Right lobe of liver (tissue), 6 donors: ENCODE measurements at regions not wholly inside any gene's neighbourhood (a gene's known extent, or its start where the extent isn't known, plus 50 kb on each side); places are given as distances from the start of the nearest gene placed in this dataset.

Experiments used
- ATAC-seq, 4 donors: fragments of 200-7000 bp; cut with Tn5 transposase; one replicate each; pipeline ENCODE4 v1.9.1; 2020; ENCODE audit warnings: mild to moderate bottlenecking in 4 of 4, moderate library complexity in 4 of 4
- DNase-seq, 3 donors: peaks; one replicate each; pipeline ENCODE4 v3.0.0-alpha.2; 2020
- H3K27ac ChIP-seq, 3 donors: fragments of 200-600 bp; one replicate each; pipeline ENCODE4 v1.8.0; 2022
- H3K27me3 ChIP-seq, 2 donors: fragments of 200-600 bp; one replicate each; pipeline ENCODE4 v1.8.0; 2022
- H3K36me3 ChIP-seq, 4 donors: fragments of 200-600 bp; sonication (generic) in 1 of 4; one replicate each; pipeline versions ENCODE4 v1.5.1 to v1.8.0; 2017 to 2022; ENCODE audit warnings: control low read depth in 1 of 4
- H3K4me1 ChIP-seq, 4 donors: fragments of 200-600 bp; sonication (generic) in 1 of 4; one replicate each; pipeline versions ENCODE4 v1.5.1 to v1.8.0; 2017 to 2022; ENCODE audit warnings: control low read depth in 1 of 4
- H3K4me3 ChIP-seq, 3 donors: fragments of 200-600 bp; one replicate each; pipeline ENCODE4 v1.8.0; 2022
- H3K9me3 ChIP-seq, 4 donors: fragments of 200-600 bp; sonication (generic) in 1 of 4; one replicate each; pipeline versions ENCODE4 v1.5.1 to v1.8.0; 2017 to 2022; ENCODE audit warnings: control low read depth in 1 of 4
- CTCF ChIP-seq, 4 donors: fragments of 200-600 bp in 3 of 4; fragments of 450-650 bp in 1 of 4; IDR thresholded peaks; one replicate each; pipeline versions ENCODE4 v1.5.1 to v1.8.0; 2016 to 2022; ENCODE audit warnings: antibody characterized with exemption in 4 of 4, mild to moderate bottlenecking in 2 of 4
- POLR2A ChIP-seq: fragments of 450-650 bp; IDR thresholded peaks from one replicate; pipeline ENCODE4 v1.6.1; 2017; ENCODE audit warnings: antibody characterized with exemption, mild to moderate bottlenecking
- WGBS: methylation state at CpG from one replicate; pipeline ENCODE4 v1.1.6; 2018; ENCODE audit warnings: low coverage, low lambda C conversion rate; ENCODE audit not compliant: insufficient coverage; ENCODE audit errors: missing lambda C conversion rate; 5-methylcytosine and 5-hydroxymethylcytosine counted together
- intact Hi-C, 2 donors: fragments of 100-400 bp; cut with DNase I; formaldehyde crosslinking; loops; one replicate each; pipeline versions ENCODE4 v1.11.2 to v1.14.1; 2022
- donor health status: DM: no; HTN: yes; CAD: no.
- donor health status: DM: no; HTN: no; CAD: no.
- donor health status: DM: no; HTN: no; CAD: no.
- donor health status: DM: no; HTN: yes; CAD: no.
- donor health status: DM: no; HTN: yes; CAD: no.

GRCh38 chr7:46539892-46540483, 618.9 kb upstream of the IGFBP3 start:
- H3K9me3 ChIP-seq, result no peaks in the 10 kb centered on the region
- H3K27me3 ChIP-seq, result no peaks in the 10 kb centered on the region
- intact Hi-C loops, result no loop called here
- H3K36me3 ChIP-seq, result no peaks in the 10 kb centered on the region
- no peaks in the 10 kb centered on the region for H3K4me1 ChIP-seq
- 73% methylated on average over 2 of the region's 5 CpGs for WGBS
- no peak overlapping the region for H3K27ac ChIP-seq
- no peak for TF ChIP-seq POLR2A
- no peak for TF ChIP-seq CTCF (IDR thresholded peaks at IDR 0.05)
- no peak for DNase-seq
- ATAC-seq, result no peak
- no peak overlapping the region for H3K4me3 ChIP-seq

DNA sequence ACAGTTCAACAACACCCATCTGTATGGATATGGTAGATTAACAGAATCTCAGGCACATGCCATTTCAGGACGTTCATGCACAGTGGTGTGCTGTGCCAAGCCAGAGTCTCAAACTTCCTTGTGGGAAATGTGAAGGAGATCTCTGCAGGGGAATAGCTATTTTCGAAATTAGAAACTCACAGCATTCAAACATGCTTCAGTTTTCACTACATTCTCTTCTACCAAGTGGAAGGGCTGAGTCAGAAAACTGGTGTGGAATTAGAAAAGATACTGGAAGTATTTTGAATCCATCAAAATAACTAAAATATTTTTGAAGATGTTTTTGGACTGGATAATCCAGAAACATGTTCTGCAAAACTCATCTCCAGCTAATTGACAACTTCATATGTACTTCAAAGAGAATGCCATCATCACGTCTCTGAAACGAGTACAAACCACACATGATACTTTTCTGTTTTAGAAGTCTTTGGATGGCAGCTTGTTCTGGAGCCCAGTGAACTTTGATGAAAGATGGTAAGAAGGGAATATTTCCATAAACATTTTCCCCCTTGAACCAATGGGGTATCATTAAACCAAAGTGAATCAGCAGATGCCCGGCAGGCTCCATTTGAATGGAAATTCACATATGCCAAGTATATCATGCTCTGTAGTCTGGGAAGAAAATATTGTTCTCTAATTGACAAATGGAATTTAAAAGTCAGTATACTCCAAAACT, 616.3 kb upstream of the IGFBP3 start:
- intact Hi-C loops, result no loop called here
- Histone ChIP-seq H3K27ac (no peak overlapping the region), H3K36me3 (no peaks in the 10 kb centered on the region), H3K9me3 (no peaks in the 10 kb centered on the region), H3K27me3 (no peaks in the 10 kb centered on the region), H3K4me1 (no peaks in the 10 kb centered on the region), H3K4me3 (no peak overlapping the region)
- ATAC-seq (no peak), DNase-seq (no peak)
- no peak for TF ChIP-seq CTCF (IDR thresholded peaks at IDR 0.05)
- no peak for TF ChIP-seq POLR2A
- 51% methylated on average over 5 of the region's 5 CpGs for WGBS

DNA sequence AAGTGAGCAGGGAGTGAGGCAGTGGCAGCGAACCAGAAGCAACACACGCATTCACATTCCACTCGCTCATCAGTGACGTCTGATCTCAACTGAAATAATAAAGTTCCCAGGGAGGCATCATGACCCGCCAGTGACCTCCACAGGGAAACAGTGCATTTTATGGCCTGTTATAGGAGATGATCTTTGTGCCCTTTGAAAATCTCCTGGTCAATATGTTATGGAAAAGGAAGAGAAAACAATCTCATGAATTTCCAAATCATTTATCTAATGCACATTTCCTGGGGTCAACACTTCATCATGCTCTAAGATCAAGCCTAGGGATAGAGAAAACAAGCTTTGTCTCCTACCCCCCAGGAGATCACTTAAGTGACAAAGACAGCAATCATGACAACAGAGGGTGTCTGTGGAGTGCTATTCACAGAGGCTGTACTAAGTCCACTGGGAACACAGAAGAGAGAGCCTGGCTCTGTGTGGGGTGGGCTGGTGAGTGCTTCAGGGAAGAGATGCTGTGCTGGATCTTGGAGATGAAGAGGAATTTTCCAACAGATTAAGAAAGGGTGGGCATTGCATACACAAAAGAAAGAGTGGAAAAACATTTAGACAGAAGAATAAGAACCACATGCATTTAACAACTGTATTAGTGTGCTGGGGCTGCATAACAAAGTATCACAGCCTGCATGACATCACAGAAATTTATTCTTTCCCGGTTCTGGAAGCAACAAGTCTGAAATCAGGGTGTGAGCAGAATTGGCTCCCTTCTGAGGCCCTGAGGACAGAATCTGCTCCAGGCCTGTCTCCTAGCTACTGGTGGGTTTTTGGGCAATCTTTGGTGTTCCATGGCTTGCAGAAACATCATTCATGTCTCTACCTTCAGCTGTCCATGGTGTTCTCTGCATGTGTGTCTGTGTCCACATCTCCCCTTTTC, 613.9 kb upstream of the IGFBP3 start:
- no peaks in the 10 kb centered on the region for H3K4me1 ChIP-seq
- H3K36me3 ChIP-seq, result no peaks in the 10 kb centered on the region
- DNase-seq (no peak), ATAC-seq (no peak)
- no peak overlapping the region for H3K4me3 ChIP-seq
- H3K9me3 ChIP-seq, result no peaks in the 10 kb centered on the region
- intact Hi-C loops, result no loop called here
- TF ChIP-seq CTCF (IDR thresholded peaks at IDR 0.05) (no peak), POLR2A (no peak)
- no peak overlapping the region for H3K27ac ChIP-seq
- 65% methylated on average over 6 of the region's 6 CpGs for WGBS
- H3K27me3 ChIP-seq, result no peaks in the 10 kb centered on the region

DNA sequence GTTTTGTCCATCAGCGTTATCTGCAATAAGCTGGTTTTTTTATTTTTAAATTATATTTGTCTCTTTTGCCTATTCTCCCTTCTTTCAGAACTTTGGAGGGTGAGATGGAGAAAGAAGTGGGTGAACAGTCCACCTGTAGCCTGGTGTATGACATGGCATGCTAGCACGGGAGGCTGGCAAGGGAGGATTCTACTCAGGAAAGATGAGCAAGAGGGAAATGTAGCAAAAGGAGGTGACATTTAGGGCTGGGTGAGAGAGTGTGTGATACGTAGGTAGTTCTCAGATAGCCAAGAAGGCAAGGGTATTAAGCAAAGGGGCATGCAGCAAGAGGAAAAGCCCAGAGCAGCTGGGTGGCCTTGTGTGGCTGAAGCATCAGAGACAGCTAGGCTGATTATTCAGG, 612.9 kb upstream of the IGFBP3 start:
- ATAC-seq (no peak), DNase-seq (no peak)
- TF ChIP-seq CTCF (IDR thresholded peaks at IDR 0.05), result no peak
- TF ChIP-seq POLR2A, result no peak
- WGBS, result 70% methylated on average over 3 of the region's 3 CpGs
- Histone ChIP-seq H3K27me3 (no peaks in the 10 kb centered on the region), H3K27ac (no peak overlapping the region), H3K4me3 (no peak overlapping the region), H3K9me3 (no peaks in the 10 kb centered on the region), H3K4me1 (no peaks in the 10 kb centered on the region), H3K36me3 (no peaks in the 10 kb centered on the region)
- intact Hi-C loops, result no loop called here
